Tibial nerve (tissue), 4 donors: ENCODE measurements at regions not wholly inside any gene's neighbourhood (a gene's known extent, or its start where the extent isn't known, plus 50 kb on each side); places are given as distances from the start of the nearest gene placed in this dataset.

Experiments used
- DNase-seq, 2 donors: peaks; one replicate each; pipeline ENCODE4 v3.0.0-alpha.2; 2019; ENCODE audit warnings: low spot score in 2 of 2
- H3K27ac ChIP-seq, 4 donors: fragments of 200-600 bp; sonication (generic) in 3 of 4; one replicate each; pipeline ENCODE4 v1.5.1; 2017 to 2019; ENCODE audit warnings: mild to moderate bottlenecking in 1 of 4
- H3K27me3 ChIP-seq, 2 donors: fragments of 200-600 bp; sonication (generic) in 1 of 2; one replicate each; pipeline versions ENCODE4 v1.5.1 to v1.6.0; 2017 to 2019
- H3K36me3 ChIP-seq, 3 donors: fragments of 200-600 bp; sonication (generic); one replicate each; pipeline ENCODE4 v1.5.1; 2018 to 2019
- H3K4me1 ChIP-seq, 4 donors: fragments of 200-600 bp; sonication (generic) in 3 of 4; one replicate each; pipeline ENCODE4 v1.5.1; 2017 to 2019
- H3K4me3 ChIP-seq, 4 donors: fragments of 200-600 bp; sonication (generic) in 3 of 4; one replicate each; pipeline ENCODE4 v1.5.1; 2017 to 2019; ENCODE audit warnings: mild to moderate bottlenecking in 1 of 4, moderate library complexity in 1 of 4
- H3K9me3 ChIP-seq, 4 donors: fragments of 200-600 bp; sonication (generic) in 3 of 4; one replicate each; pipeline ENCODE4 v1.5.1; 2017 to 2019
- CTCF ChIP-seq, 5 experiments: fragments of 200-600 bp in 3 of 5; fragments of 450-650 bp in 2 of 5; sonication (generic) in 3 of 5; IDR thresholded peaks; one replicate each; pipeline ENCODE4 v1.5.1; 2016 to 2019; ENCODE audit warnings: antibody characterized with exemption in 5 of 5, mild to moderate bottlenecking in 3 of 5, moderate library complexity in 2 of 5
- EP300 ChIP-seq, 2 donors: sonication (generic); formaldehyde crosslinking; IDR thresholded peaks; one replicate each; pipeline ENCODE4 v1.6.1; 2017; ENCODE audit warnings: antibody characterized with exemption in 2 of 2, mild to moderate bottlenecking in 1 of 2
- POLR2A ChIP-seq, 2 donors: fragments of 450-650 bp; IDR thresholded peaks; one replicate each; pipeline ENCODE4 v1.6.1; 2017; ENCODE audit warnings: antibody characterized with exemption in 2 of 2, mild to moderate bottlenecking in 2 of 2, moderate library complexity in 2 of 2
- WGBS, 2 donors: methylation state at CpG; one replicate each; pipeline ENCODE4 v1.1.5; 2018; 5-methylcytosine and 5-hydroxymethylcytosine counted together

- TF ChIP-seq POLR2A (IDR thresholded peaks at IDR 0.05) (no peak), EP300 (IDR thresholded peaks at IDR 0.05) (no peak), CTCF (IDR thresholded peaks at IDR 0.05) (no peak)
- H3K9me3 ChIP-seq = no peaks in the 10 kb centered on the region
- H3K36me3 ChIP-seq = no peaks in the 10 kb centered on the region
- no peak overlapping the region for H3K27ac ChIP-seq
- no peaks in the 10 kb centered on the region for H3K27me3 ChIP-seq
- no peak overlapping the region for H3K4me3 ChIP-seq
- DNase-seq = no peak
- 28 to 36% methylated on average over 1 of the region's 1 CpG for WGBS, 2 donors
- H3K4me1 ChIP-seq = no peaks in the 10 kb centered on the region
These were observed 116.9 kb upstream of the FAM174A start for GRCh38 chr5:100418231-100418630.

- Histone ChIP-seq H3K27me3 (no peaks in the 10 kb centered on the region), H3K27ac (no peak overlapping the region), H3K4me1 (no peaks in the 10 kb centered on the region), H3K36me3 (no peaks in the 10 kb centered on the region), H3K9me3 (no peaks in the 10 kb centered on the region), H3K4me3 (no peak overlapping the region)
- no peak for DNase-seq
- WGBS, 2 donors = 30 to 44% methylated on average over 3 of the region's 3 CpGs
- TF ChIP-seq EP300 (IDR thresholded peaks at IDR 0.05) (no peak), POLR2A (IDR thresholded peaks at IDR 0.05) (no peak), CTCF (IDR thresholded peaks at IDR 0.05) (no peak)
These were observed 125.5 kb upstream of the FAM174A start for GRCh38 chr5:100409660-100410151.

GRCh38 chr5:100407053-100407452, 128.1 kb upstream of the FAM174A start:
- Histone ChIP-seq H3K27me3 (no peaks in the 10 kb centered on the region), H3K27ac (no peak overlapping the region), H3K9me3 (no peaks in the 10 kb centered on the region), H3K4me3 (no peak overlapping the region), H3K36me3 (no peaks in the 10 kb centered on the region), H3K4me1 (no peaks in the 10 kb centered on the region)
- no peak for DNase-seq
- WGBS, 2 donors = 89 to 95% methylated on average over 3 of the region's 3 CpGs
- no peak for TF ChIP-seq POLR2A (IDR thresholded peaks at IDR 0.05)
- no peak for TF ChIP-seq EP300 (IDR thresholded peaks at IDR 0.05)
- no peak for TF ChIP-seq CTCF (IDR thresholded peaks at IDR 0.05)

- Histone ChIP-seq H3K9me3 (no peaks in the 10 kb centered on the region), H3K4me1 (no peaks in the 10 kb centered on the region), H3K4me3 (no peak overlapping the region), H3K36me3 (no peaks in the 10 kb centered on the region), H3K27me3 (no peaks in the 10 kb centered on the region), H3K27ac (no peak overlapping the region)
- TF ChIP-seq EP300 (IDR thresholded peaks at IDR 0.05) = no peak
- no peak for TF ChIP-seq POLR2A (IDR thresholded peaks at IDR 0.05)
- TF ChIP-seq CTCF (IDR thresholded peaks at IDR 0.05) = no peak
- DNase-seq = no peak
- 76% methylated on average over 2 of the region's 2 CpGs for WGBS, 2 donors
These were observed 128.5 kb upstream of the FAM174A start for GRCh38 chr5:100406640-100407039.

- Histone ChIP-seq H3K27me3 (no peaks in the 10 kb centered on the region), H3K27ac (no peak overlapping the region), H3K9me3 (no peaks in the 10 kb centered on the region), H3K36me3 (no peaks in the 10 kb centered on the region), H3K4me1 (no peaks in the 10 kb centered on the region), H3K4me3 (no peak overlapping the region)
- no peak for TF ChIP-seq CTCF (IDR thresholded peaks at IDR 0.05)
- no peak for TF ChIP-seq POLR2A (IDR thresholded peaks at IDR 0.05)
- TF ChIP-seq EP300 (IDR thresholded peaks at IDR 0.05) = no peak
- WGBS, 2 donors = 65 to 75% methylated on average over 5 of the region's 5 CpGs
- no peak for DNase-seq
These were observed 133.1 kb upstream of the FAM174A start for GRCh38 chr5:100402071-100402470.
